Spleen (tissue), 11 donors: ENCODE measurements at regions not wholly inside any gene's neighbourhood (a gene's known extent, or its start where the extent isn't known, plus 50 kb on each side); places are given as distances from the start of the nearest gene placed in this dataset.

Experiments
- DNase-seq: peaks from one replicate; pipeline ENCODE4 v3.0.0-alpha.2; 2020
- H3K27ac ChIP-seq, 8 donors: fragments of 200-600 bp; sonication (generic) in 7 of 8; 1 replicate in 4 of 8; 2 replicates in 4 of 8; pipeline versions ENCODE4 v1.5.0 to v1.8.0; 2016 to 2021; ENCODE audit warnings: inconsistent platforms in 4 of 8, mild to moderate bottlenecking in 4 of 8, moderate library complexity in 1 of 8
- H3K27me3 ChIP-seq, 7 donors: fragments of 200-600 bp; sonication (generic) in 6 of 7; replicated peaks in 1 of 7; 1 replicate in 4 of 7; 2 replicates in 3 of 7; pipeline versions ENCODE4 v1.5.0 to v1.8.0; 2016 to 2021; ENCODE audit warnings: inconsistent platforms in 3 of 7, mild to moderate bottlenecking in 1 of 7
- H3K36me3 ChIP-seq, 6 donors: fragments of 200-600 bp; sonication (generic) in 5 of 6; 1 replicate in 4 of 6; 2 replicates in 2 of 6; pipeline versions ENCODE4 v1.5.0 to v1.8.0; 2016 to 2021; ENCODE audit warnings: inconsistent platforms in 2 of 6
- H3K4me1 ChIP-seq, 6 donors: fragments of 200-600 bp; sonication (generic) in 5 of 6; 1 replicate in 3 of 6; 2 replicates in 3 of 6; pipeline versions ENCODE4 v1.5.0 to v1.8.0; 2016 to 2021; ENCODE audit warnings: inconsistent platforms in 3 of 6
- H3K4me3 ChIP-seq, 8 donors: fragments of 200-600 bp; sonication (generic) in 7 of 8; 1 replicate in 4 of 8; 2 replicates in 4 of 8; pipeline versions ENCODE4 v1.5.0 to v1.8.0; 2016 to 2021; ENCODE audit warnings: inconsistent platforms in 4 of 8, mild to moderate bottlenecking in 4 of 8, moderate library complexity in 2 of 8
- H3K9me3 ChIP-seq, 8 donors: fragments of 200-600 bp; sonication (generic) in 7 of 8; 1 replicate in 4 of 8; 2 replicates in 4 of 8; pipeline versions ENCODE4 v1.5.0 to v1.8.0; 2016 to 2021; ENCODE audit warnings: inconsistent platforms in 4 of 8
- CTCF ChIP-seq, 11 experiments: fragments of 200-600 bp in 7 of 11; fragments of 450-650 bp in 4 of 11; sonication (generic) in 4 of 11; IDR thresholded peaks in 8 of 11; conservative IDR thresholded peaks in 3 of 11; 1 replicate in 7 of 11; 2 replicates in 4 of 11; pipeline versions ENCODE4 v1.4.0 to v1.8.0; 2016 to 2021; ENCODE audit warnings: antibody characterized with exemption in 11 of 11, inconsistent platforms in 4 of 11, mild to moderate bottlenecking in 1 of 11
- POLR2A ChIP-seq, 3 donors: fragments of 450-650 bp; IDR thresholded peaks; one replicate each; pipeline ENCODE4 v1.5.1; 2017; ENCODE audit warnings: antibody characterized with exemption in 3 of 3, mild to moderate bottlenecking in 1 of 3
- POLR2AphosphoS5 ChIP-seq, 3 donors: sonication (generic); formaldehyde crosslinking; IDR thresholded peaks; one replicate each; pipeline ENCODE4 v1.5.1; 2017; ENCODE audit warnings: antibody characterized with exemption in 3 of 3
- WGBS, 5 donors: extraction: QIAGEN DNeasy Blood & Tissue Kit in 3 of 5; methylation state at CpG; one replicate each; pipeline versions ENCODE4 v1.1.5 to v1.1.7; 2013 to 2018; 5-methylcytosine and 5-hydroxymethylcytosine counted together
- intact Hi-C: fragments of 100-400 bp; cut with DNase I; formaldehyde crosslinking; loops from one replicate; pipeline ENCODE4 v1.15.0; 2023; ENCODE audit warnings: low total_unique reads
- donor health status: healthy with polysubstance abuse.
- donor health status: DM: no; HTN: no; CAD: no; lungs with moderate emphysema.
- donor health status: DM: no; HTN: no; CAD: no.
- donor health status: Bipolar disorder and iron deficiency.
- donor health status: healthy.
- donor health status: DM: no; HTN: no; CAD: no.
- donor health status: DM: yes; HTN: yes; CAD: no.

GRCh38 chr7:96538632-96539031 is 171.0 kb downstream of the SEM1 start:
- H3K36me3 ChIP-seq, result no peaks in the 10 kb centered on the region
- no peak overlapping the region for H3K4me3 ChIP-seq
- TF ChIP-seq POLR2AphosphoS5 (IDR thresholded peaks at IDR 0.05) (no peak), CTCF (IDR thresholded peaks at IDR 0.05 in 8 of 11, conservative IDR thresholded peaks at IDR 0.05 in 3 of 11) (no peak), POLR2A (IDR thresholded peaks at IDR 0.05) (no peak)
- H3K4me1 ChIP-seq, result no peaks in the 10 kb centered on the region
- peaks cover 0 to 7% (median 0%) of the 10 kb centered on the region in 8 donors for H3K9me3 ChIP-seq
- intact Hi-C loops, result no loop called here
- 16 to 51% (median 28%) methylated on average over 2 of the region's 2 CpGs for WGBS, 5 donors
- DNase-seq, result no peak
- no peak overlapping the region for H3K27ac ChIP-seq
- H3K27me3 ChIP-seq, result no peaks in the 10 kb centered on the region

GRCh38 chr7:96534221-96534620 is 175.4 kb downstream of the SEM1 start:
- DNase-seq, result no peak
- intact Hi-C loops, result no loop called here

GRCh38 chr7:96532428-96532935 is 177.2 kb downstream of the SEM1 start:
- no peaks in the 10 kb centered on the region for H3K9me3 ChIP-seq
- intact Hi-C loops, result no loop called here
- no peaks in the 10 kb centered on the region for H3K4me1 ChIP-seq
- H3K27me3 ChIP-seq, result no peaks in the 10 kb centered on the region
- WGBS, 5 donors, result 72 to 94% (median 74%) methylated on average over 2 of the region's 2 CpGs
- no peak overlapping the region for H3K4me3 ChIP-seq
- TF ChIP-seq POLR2A (IDR thresholded peaks at IDR 0.05) (no peak), CTCF (IDR thresholded peaks at IDR 0.05 in 8 of 11, conservative IDR thresholded peaks at IDR 0.05 in 3 of 11) (no peak), POLR2AphosphoS5 (IDR thresholded peaks at IDR 0.05) (no peak)
- H3K27ac ChIP-seq, result no peak overlapping the region
- no peak for DNase-seq
- no peaks in the 10 kb centered on the region for H3K36me3 ChIP-seq

More at GRCh38 chr7:96534221-96534620, 175.4 kb downstream of the SEM1 start:
- H3K4me3 ChIP-seq, result no peak overlapping the region
- H3K4me1 ChIP-seq, result no peaks in the 10 kb centered on the region
- no peak overlapping the region for H3K27ac ChIP-seq
- H3K36me3 ChIP-seq, result no peaks in the 10 kb centered on the region
- TF ChIP-seq POLR2AphosphoS5 (IDR thresholded peaks at IDR 0.05) (no peak), POLR2A (IDR thresholded peaks at IDR 0.05) (no peak), CTCF (IDR thresholded peaks at IDR 0.05 in 8 of 11, conservative IDR thresholded peaks at IDR 0.05 in 3 of 11) (no peak)
- peaks cover 0 to 7% (median 0%) of the 10 kb centered on the region in 8 donors for H3K9me3 ChIP-seq
- no peaks in the 10 kb centered on the region for H3K27me3 ChIP-seq
- WGBS, 5 donors, result 50 to 77% (median 55%) methylated on average over 3 of the region's 3 CpGs

GRCh38 chr7:96531331-96531730 is 178.3 kb downstream of the SEM1 start:
- H3K4me1 ChIP-seq, result no peaks in the 10 kb centered on the region
- no peak overlapping the region for H3K4me3 ChIP-seq
- no peak for TF ChIP-seq POLR2A (IDR thresholded peaks at IDR 0.05)
- no peak for TF ChIP-seq CTCF (IDR thresholded peaks at IDR 0.05 in 8 of 11, conservative IDR thresholded peaks at IDR 0.05 in 3 of 11)
- no peak for TF ChIP-seq POLR2AphosphoS5 (IDR thresholded peaks at IDR 0.05)
- WGBS, 5 donors, result 68 to 83% (median 77%) methylated on average over 1 of the region's 1 CpG
- H3K27ac ChIP-seq, result no peak overlapping the region
- intact Hi-C loops, result no loop called here
- no peaks in the 10 kb centered on the region for H3K9me3 ChIP-seq
- DNase-seq, result no peak
- H3K27me3 ChIP-seq, result no peaks in the 10 kb centered on the region
- H3K36me3 ChIP-seq, result no peaks in the 10 kb centered on the region
